Loucy (cell line): ENCODE measurements at regions not wholly inside any gene's neighbourhood (a gene's known extent, or its start where the extent isn't known, plus 50 kb on each side); places are given as distances from the start of the nearest gene placed in this dataset.

ENCODE experiments used
- H2AFZ ChIP-seq: fragments of 200-600 bp; sonication (generic); 2 replicates; pipeline ENCODE4 v1.6.0; 2016; ENCODE audit warnings: antibody characterized with exemption, mild to moderate bottlenecking, low read length, moderate library complexity
- H3F3A ChIP-seq: fragments of 200-600 bp; 2 replicates; pipeline ENCODE4 v1.6.0; 2016; ENCODE audit warnings: antibody characterized with exemption, low read depth, mild to moderate bottlenecking
- H3K27me3 ChIP-seq: fragments of 200-600 bp; sonication (generic); 2 replicates; pipeline ENCODE4 v1.6.1; 2014; ENCODE audit warnings: low read length, mild to moderate bottlenecking; ENCODE audit not compliant: insufficient read depth, poor library complexity, severe bottlenecking
- H3K36me3 ChIP-seq: fragments of 200-600 bp; sonication (generic); 2 replicates; pipeline ENCODE4 v1.6.1; 2016; ENCODE audit warnings: low read length; ENCODE audit not compliant: insufficient read depth
- H3K4me1 ChIP-seq: fragments of 200-600 bp; sonication (generic); 2 replicates; pipeline ENCODE4 v1.5.1; 2014; ENCODE audit warnings: low read length, mild to moderate bottlenecking; ENCODE audit not compliant: insufficient read depth, poor library complexity, severe bottlenecking
- H3K4me2 ChIP-seq: fragments of 200-600 bp; sonication (generic); 2 replicates; pipeline ENCODE4 v1.6.0; 2014; ENCODE audit warnings: antibody characterized with exemption, low read length, low read depth, mild to moderate bottlenecking; ENCODE audit not compliant: poor library complexity, severe bottlenecking
- H3K4me3 ChIP-seq: fragments of 200-600 bp; sonication (generic); 2 replicates; pipeline ENCODE4 v1.5.1; 2014; ENCODE audit warnings: low read length, mild to moderate bottlenecking, mixed read lengths; ENCODE audit not compliant: poor library complexity, severe bottlenecking
- H3K79me2 ChIP-seq: fragments of 200-600 bp; sonication (generic); 2 replicates; pipeline ENCODE4 v1.6.1; 2014; ENCODE audit warnings: low read length; ENCODE audit not compliant: insufficient read depth
- H3K9ac ChIP-seq: fragments of 200-600 bp; sonication (generic); 2 replicates; pipeline ENCODE4 v1.6.0; 2014; ENCODE audit warnings: mild to moderate bottlenecking, low read depth, low read length, moderate library complexity; ENCODE audit not compliant: poor library complexity, severe bottlenecking
- H3K9me2 ChIP-seq: fragments of 200-600 bp; sonication (generic); replicated peaks from 2 replicates; pipeline ENCODE4 v1.6.1; 2016; ENCODE audit warnings: low read depth, low read length, mixed read lengths
- H3K9me3 ChIP-seq: fragments of 200-600 bp; sonication (generic); 2 replicates; pipeline ENCODE4 v1.6.1; 2014; ENCODE audit warnings: mild to moderate bottlenecking, antibody characterized with exemption, low read length, low read depth; ENCODE audit not compliant: insufficient read depth
- H4K20me1 ChIP-seq: fragments of 200-600 bp; sonication (generic); 2 replicates; pipeline ENCODE4 v1.6.0; 2014; ENCODE audit warnings: antibody characterized with exemption, low read length, mild to moderate bottlenecking; ENCODE audit not compliant: insufficient read depth, poor library complexity, severe bottlenecking
- CTCF ChIP-seq: fragments of 200-600 bp; sonication (generic); conservative IDR thresholded peaks from 2 replicates; pipeline ENCODE4 v1.5.1; 2014; ENCODE audit warnings: mild to moderate bottlenecking, antibody characterized with exemption, low read length
- EZH2phosphoT487 ChIP-seq: fragments of 200-600 bp; IDR thresholded peaks from 2 replicates; pipeline ENCODE4 v1.6.1; 2018; ENCODE audit warnings: antibody characterized with exemption, mild to moderate bottlenecking, moderate library complexity, borderline replicate concordance

GRCh38 chr6:140041056-140041455 lies 666.6 kb upstream of the CITED2 start:
- no peak for TF ChIP-seq CTCF
- TF ChIP-seq EZH2phosphoT487, result no peak
- Histone ChIP-seq H3K36me3 (no peaks in the 10 kb centered on the region), H3K4me2 (no peak overlapping the region), H2AFZ (no peak overlapping the region), H3K9me3 (no peaks in the 10 kb centered on the region), H3K9me2 (no peaks in the 10 kb centered on the region), H3K79me2 (no peaks in the 10 kb centered on the region), H3K4me3 (no peak overlapping the region), H4K20me1 (no peaks in the 10 kb centered on the region), H3K27me3 (no peaks in the 10 kb centered on the region), H3K4me1 (no peaks in the 10 kb centered on the region), H3K9ac (no peak overlapping the region), H3F3A (no peaks in the 10 kb centered on the region)

GRCh38 chr6:140040396-140040795 lies 665.9 kb upstream of the CITED2 start:
- no peak overlapping the region for H3K4me2 ChIP-seq
- H3K4me1 ChIP-seq, result no peaks in the 10 kb centered on the region
- TF ChIP-seq CTCF (no peak), EZH2phosphoT487 (no peak)
- no peak overlapping the region for H3K9ac ChIP-seq
- no peaks in the 10 kb centered on the region for H3F3A ChIP-seq
- H4K20me1 ChIP-seq, result no peaks in the 10 kb centered on the region
- no peaks in the 10 kb centered on the region for H3K79me2 ChIP-seq
- no peaks in the 10 kb centered on the region for H3K9me2 ChIP-seq
- H3K27me3 ChIP-seq, result no peaks in the 10 kb centered on the region
- H3K9me3 ChIP-seq, result no peaks in the 10 kb centered on the region
- H3K36me3 ChIP-seq, result no peaks in the 10 kb centered on the region
- no peak overlapping the region for H3K4me3 ChIP-seq
- H2AFZ ChIP-seq, result no peak overlapping the region

DNA sequence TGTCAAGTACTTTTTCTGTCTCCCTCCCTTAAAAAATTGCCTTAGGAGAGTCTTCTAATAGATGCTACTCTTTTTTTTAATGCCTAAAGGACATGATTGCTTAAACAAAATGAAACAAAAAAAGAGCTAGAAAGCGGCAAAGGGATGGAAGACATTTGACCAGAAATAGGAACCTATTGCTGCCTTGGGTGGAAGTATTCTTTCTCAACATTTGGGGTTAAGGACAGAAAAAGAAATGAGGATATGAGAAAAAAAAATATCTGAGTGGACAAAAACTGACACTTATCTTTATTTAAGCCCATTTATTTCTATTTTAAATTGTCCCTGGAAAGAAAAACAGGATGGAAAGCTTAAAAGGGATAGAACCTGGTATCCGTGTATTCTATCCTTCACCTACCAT lies 664.9 kb upstream of the CITED2 start:
- Histone ChIP-seq H3K9ac (no peak overlapping the region), H4K20me1 (no peaks in the 10 kb centered on the region), H3K9me2 (no peaks in the 10 kb centered on the region), H3K27me3 (no peaks in the 10 kb centered on the region), H3K79me2 (no peaks in the 10 kb centered on the region), H3K36me3 (no peaks in the 10 kb centered on the region), H2AFZ (no peak overlapping the region), H3K9me3 (no peaks in the 10 kb centered on the region), H3K4me2 (no peak overlapping the region), H3F3A (no peaks in the 10 kb centered on the region), H3K4me3 (no peak overlapping the region), H3K4me1 (no peaks in the 10 kb centered on the region)
- no peak for TF ChIP-seq CTCF
- no peak for TF ChIP-seq EZH2phosphoT487
